Stimulated activated CD4-positive, alpha-beta T cell treated with anti-CD3 and anti-CD28 coated beads, Interleukin-2, amount 100 ng/mL, for 48 hours (primary cell): ENCODE measurements at regions not wholly inside any gene's neighbourhood (a gene's known extent, or its start where the extent isn't known, plus 50 kb on each side); places are given as distances from the start of the nearest gene placed in this dataset.

Experiments used
- DNase-seq, 2 donors: peaks; one replicate each; pipeline ENCODE4 v3.0.0-alpha.2; 2020

GRCh38 chr11:112361396-112361795, 100.7 kb upstream of the PLET1 start:
- no peak for DNase-seq

GRCh38 chr11:112363527-112363926, 102.9 kb upstream of the PLET1 start:
- no peak for DNase-seq

GRCh38 chr11:112364962-112365481, 104.4 kb upstream of the PLET1 start:
- DNase-seq: no peak

GRCh38 chr11:112366012-112366411, 105.4 kb upstream of the PLET1 start:
- no peak for DNase-seq

GRCh38 chr11:112366777-112367176, 106.1 kb upstream of the PLET1 start:
- DNase-seq: no peak

- DNase-seq: no peak
Measured at GRCh38 chr11:112367461-112367860, 106.8 kb upstream of the PLET1 start.

GRCh38 chr11:112367895-112368294, 107.2 kb upstream of the PLET1 start:
- DNase-seq: no peak

GRCh38 chr11:112368381-112368780, 107.7 kb upstream of the PLET1 start:
- no peak for DNase-seq

GRCh38 chr11:112369374-112369773, 108.7 kb upstream of the PLET1 start:
- DNase-seq: no peak

GRCh38 chr11:112369916-112370315, 109.3 kb upstream of the PLET1 start:
- no peak for DNase-seq

- DNase-seq: no peak
Measured at GRCh38 chr11:112374486-112375140, 114.0 kb upstream of the PLET1 start.

GRCh38 chr11:112377946-112378345, 117.3 kb upstream of the PLET1 start:
- DNase-seq: no peak

- no peak for DNase-seq
Measured at GRCh38 chr11:112380464-112380863, 119.8 kb upstream of the PLET1 start.

GRCh38 chr11:112381578-112381977, 120.9 kb upstream of the PLET1 start:
- no peak for DNase-seq

- DNase-seq: no peak
Measured at GRCh38 chr11:112382561-112382960, 121.9 kb upstream of the PLET1 start.

- DNase-seq: no peak
Measured at GRCh38 chr11:112388496-112388895, 127.8 kb upstream of the PLET1 start.

- no peak for DNase-seq
Measured at GRCh38 chr11:112391086-112391485, 130.4 kb upstream of the PLET1 start.

- no peak for DNase-seq
Measured at GRCh38 chr11:112392904-112393303, 132.2 kb upstream of the PLET1 start.

GRCh38 chr11:112394304-112394703, 133.6 kb upstream of the PLET1 start:
- no peak for DNase-seq

GRCh38 chr11:112396076-112396475, 135.4 kb upstream of the PLET1 start:
- DNase-seq: no peak

GRCh38 chr11:112398798-112399478, 138.3 kb upstream of the PLET1 start:
- no peak for DNase-seq

- DNase-seq: no peak
Measured at GRCh38 chr11:112400476-112401014, 139.9 kb upstream of the PLET1 start.

GRCh38 chr11:112401036-112401769, 140.5 kb upstream of the PLET1 start:
- DNase-seq: no peak

GRCh38 chr11:112403432-112403831, 142.8 kb upstream of the PLET1 start:
- no peak for DNase-seq
